ENCODE measurements at regions not wholly inside any gene's neighbourhood (a gene's known extent, or its start where the extent isn't known, plus 50 kb on each side); places are given as distances from the start of the nearest gene placed in this dataset.

DNA sequence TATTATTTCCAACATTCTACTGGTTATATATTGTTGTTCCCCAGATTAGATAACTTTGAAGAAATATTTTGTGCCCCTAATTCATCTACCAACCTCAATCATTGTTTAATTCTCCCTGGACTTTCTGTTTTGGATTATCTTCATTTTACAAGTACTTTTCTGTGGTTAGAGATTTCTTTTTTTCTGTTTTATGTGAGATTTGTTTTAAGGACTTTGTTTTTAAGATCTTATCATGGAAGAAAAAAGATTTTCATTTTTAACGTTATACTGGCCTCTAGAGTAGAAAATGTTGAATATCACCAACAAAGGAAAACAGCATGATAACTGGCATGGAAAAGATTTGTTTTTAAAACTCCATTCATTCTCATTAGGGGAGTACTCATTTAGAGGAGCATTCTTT is 210.9 kb upstream of the KCNMB2 start:
- TF ChIP-seq CTCF (IDR thresholded peaks at IDR 0.05; ENCODE audit: low read length) (peak; percentile 44), EZH2phosphoT487 (IDR thresholded peaks at IDR 0.05; ENCODE audit: low read length) (no peak), EZH2 (optimal IDR thresholded peaks at IDR 0.05; ENCODE audit: low read depth, low read length) (no peak)

Measured in MM.1S (cell line).